Mucosa of stomach (tissue), 1 donor: ENCODE measurements at regions not wholly inside any gene's neighbourhood (a gene's known extent, or its start where the extent isn't known, plus 50 kb on each side); places are given as distances from the start of the nearest gene placed in this dataset.
"Not testable (repeated sequence)": the region's sequence is repeated elsewhere in the genome, so short reads cannot be mapped to it uniquely, and the experiment has no call there.

Source experiments
- H3K27me3 ChIP-seq: one replicate; pipeline ENCODE4 v1.7.0; 2013; ENCODE audit warnings: mild to moderate bottlenecking, low read length; ENCODE audit not compliant: control insufficient read depth, insufficient read depth
- H3K36me3 ChIP-seq: one replicate; pipeline ENCODE4 v1.7.0; 2013; ENCODE audit warnings: low read length; ENCODE audit not compliant: control insufficient read depth, insufficient read depth
- H3K4me1 ChIP-seq: one replicate; pipeline ENCODE4 v1.7.0; 2013; ENCODE audit warnings: mild to moderate bottlenecking, low read length; ENCODE audit not compliant: control insufficient read depth, insufficient read depth
- H3K4me3 ChIP-seq: one replicate; pipeline ENCODE4 v1.7.0; 2013; ENCODE audit warnings: low read length
- H3K9ac ChIP-seq: one replicate; pipeline ENCODE4 v1.7.0; 2013; ENCODE audit warnings: mild to moderate bottlenecking, low read length, moderate library complexity
- H3K9me3 ChIP-seq: one replicate; pipeline ENCODE4 v1.7.0; 2013; ENCODE audit warnings: mild to moderate bottlenecking, low read length, moderate library complexity; ENCODE audit not compliant: control insufficient read depth
- donor health status: Pancreatic carcinoma.

- H3K36me3 ChIP-seq, H3K9me3 ChIP-seq, H3K27me3 ChIP-seq, H3K4me1 ChIP-seq, H3K9ac ChIP-seq, H3K4me3 ChIP-seq: not testable (repeated sequence)
Measured at GRCh38 chr4:15337168-15337657, 90.6 kb upstream of the C1QTNF7 start.

- no peaks in the 10 kb centered on the region for H3K4me1 ChIP-seq
- no peak overlapping the region for H3K4me3 ChIP-seq
- no peaks in the 10 kb centered on the region for H3K9me3 ChIP-seq
- H3K27me3 ChIP-seq, result no peaks in the 10 kb centered on the region
- H3K9ac ChIP-seq, result no peak overlapping the region
- no peaks in the 10 kb centered on the region for H3K36me3 ChIP-seq
Measured at GRCh38 chr4:15339737-15340136, 88.1 kb upstream of the C1QTNF7 start.

- no peaks in the 10 kb centered on the region for H3K4me1 ChIP-seq
- no peak overlapping the region for H3K9ac ChIP-seq
- no peaks in the 10 kb centered on the region for H3K36me3 ChIP-seq
- no peaks in the 10 kb centered on the region for H3K27me3 ChIP-seq
- no peak overlapping the region for H3K4me3 ChIP-seq
- no peaks in the 10 kb centered on the region for H3K9me3 ChIP-seq
Measured at GRCh38 chr4:15340332-15340731, 87.5 kb upstream of the C1QTNF7 start.

- Histone ChIP-seq H3K4me3 (no peak overlapping the region), H3K4me1 (no peaks in the 10 kb centered on the region), H3K9me3 (no peaks in the 10 kb centered on the region), H3K36me3 (no peaks in the 10 kb centered on the region), H3K9ac (no peak overlapping the region), H3K27me3 (no peaks in the 10 kb centered on the region)
Measured at GRCh38 chr4:15340902-15341732, 86.7 kb upstream of the C1QTNF7 start.

DNA sequence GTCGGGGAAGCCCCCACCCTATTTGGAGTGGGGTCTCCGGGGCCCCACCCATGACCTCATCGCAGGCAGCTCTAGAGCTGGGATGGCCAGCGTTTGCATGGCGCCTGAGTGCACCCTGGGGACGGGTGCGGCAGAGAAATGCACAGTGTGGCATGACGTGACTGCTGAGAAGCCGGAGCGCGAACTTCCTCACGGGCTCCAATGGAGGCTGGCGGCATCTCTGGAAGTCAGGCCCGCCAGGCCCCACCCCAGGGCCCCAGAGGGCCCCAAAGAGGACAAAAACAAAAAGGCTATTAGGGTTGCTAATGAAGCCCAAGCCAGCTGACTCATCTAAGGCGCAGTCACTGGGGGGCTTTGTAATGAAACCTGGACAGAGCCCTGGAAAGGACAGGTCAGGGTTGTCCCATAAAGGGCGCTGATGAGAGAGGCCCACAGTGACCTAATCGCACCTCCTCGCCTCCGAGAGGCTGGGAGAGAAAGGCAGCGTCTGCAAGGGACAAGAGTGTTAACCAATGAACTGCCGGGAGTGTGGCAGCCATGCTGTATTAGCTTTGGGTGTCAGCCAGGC is 86.0 kb upstream of the C1QTNF7 start:
- Histone ChIP-seq H3K36me3 (no peaks in the 10 kb centered on the region), H3K27me3 (no peaks in the 10 kb centered on the region), H3K9me3 (no peaks in the 10 kb centered on the region), H3K4me1 (no peaks in the 10 kb centered on the region), H3K9ac (no peak overlapping the region), H3K4me3 (no peak overlapping the region)

- H3K4me3 ChIP-seq, result no peak overlapping the region
- H3K4me1 ChIP-seq, result no peaks in the 10 kb centered on the region
- no peaks in the 10 kb centered on the region for H3K27me3 ChIP-seq
- H3K9me3 ChIP-seq, result no peaks in the 10 kb centered on the region
- no peaks in the 10 kb centered on the region for H3K36me3 ChIP-seq
- H3K9ac ChIP-seq, result no peak overlapping the region
Measured at GRCh38 chr4:15343000-15343399, 84.8 kb upstream of the C1QTNF7 start.

DNA sequence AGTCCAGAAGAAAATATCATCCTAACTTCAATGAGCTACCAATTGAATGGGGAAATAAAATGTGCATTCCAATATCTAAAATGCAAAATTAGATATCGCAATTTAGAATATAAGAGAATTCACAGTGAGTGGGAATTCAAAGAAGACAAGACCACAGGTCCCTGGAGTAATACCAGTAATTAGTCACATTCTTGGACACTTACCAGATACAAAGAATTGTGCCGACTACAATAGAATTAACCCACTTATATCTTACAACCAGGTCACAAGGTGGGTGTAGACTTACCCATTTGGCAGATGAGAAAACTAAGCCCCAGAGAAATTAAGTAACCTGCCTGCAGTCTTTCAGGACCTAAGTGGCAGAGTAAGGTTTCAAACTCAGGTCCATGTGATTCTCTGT is 84.3 kb upstream of the C1QTNF7 start:
- Histone ChIP-seq H3K4me1 (no peaks in the 10 kb centered on the region), H3K9ac (no peak overlapping the region), H3K9me3 (no peaks in the 10 kb centered on the region), H3K4me3 (no peak overlapping the region), H3K36me3 (no peaks in the 10 kb centered on the region), H3K27me3 (no peaks in the 10 kb centered on the region)

- no peaks in the 10 kb centered on the region for H3K36me3 ChIP-seq
- no peaks in the 10 kb centered on the region for H3K4me1 ChIP-seq
- H3K4me3 ChIP-seq, result no peak overlapping the region
- H3K27me3 ChIP-seq, result no peaks in the 10 kb centered on the region
- no peaks in the 10 kb centered on the region for H3K9me3 ChIP-seq
- H3K9ac ChIP-seq, result no peak overlapping the region
Measured at GRCh38 chr4:15344041-15344440, 83.8 kb upstream of the C1QTNF7 start.

- H3K4me1 ChIP-seq, result no peaks in the 10 kb centered on the region
- no peaks in the 10 kb centered on the region for H3K9me3 ChIP-seq
- no peaks in the 10 kb centered on the region for H3K27me3 ChIP-seq
- no peaks in the 10 kb centered on the region for H3K36me3 ChIP-seq
- no peak overlapping the region for H3K9ac ChIP-seq
- H3K4me3 ChIP-seq, result no peak overlapping the region
Measured at GRCh38 chr4:15345134-15345533, 82.7 kb upstream of the C1QTNF7 start.

DNA sequence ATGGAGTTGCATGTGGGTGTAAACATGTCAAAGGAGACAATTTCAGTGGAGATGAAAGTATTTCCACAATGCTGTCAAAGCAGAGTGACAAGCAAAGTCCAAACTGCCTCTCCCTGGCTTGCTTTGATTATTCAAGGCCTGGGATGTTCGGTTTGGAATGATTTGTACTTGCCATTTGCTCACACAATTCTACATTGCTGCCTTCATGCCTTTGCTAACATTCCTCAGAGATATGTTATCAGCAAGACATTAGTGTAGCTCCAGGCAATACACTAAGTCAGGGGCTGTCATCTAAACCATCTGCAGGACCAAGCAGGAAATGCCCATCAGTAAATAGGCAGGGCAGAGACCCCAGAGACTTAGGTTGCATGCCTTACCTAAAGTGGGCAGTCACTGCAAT is 79.6 kb upstream of the C1QTNF7 start:
- no peaks in the 10 kb centered on the region for H3K4me1 ChIP-seq

DNA sequence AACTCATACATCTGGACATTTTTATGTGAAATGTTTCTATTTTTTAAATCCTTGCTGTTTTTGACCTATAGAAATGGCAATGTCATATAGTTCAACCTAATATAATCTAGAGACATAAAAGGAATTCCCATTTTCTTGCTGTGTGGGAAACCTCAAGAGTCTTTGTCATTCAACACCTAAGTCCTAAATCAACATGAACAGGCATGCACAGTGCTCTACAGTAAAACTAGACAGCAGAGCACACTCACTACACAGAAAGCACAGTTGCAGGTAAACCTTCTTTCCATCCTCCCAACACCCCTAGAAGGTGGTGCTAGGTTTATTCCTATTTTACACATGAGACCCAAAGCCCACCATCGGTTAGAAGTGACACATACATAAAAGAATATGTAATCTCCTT is 79.1 kb upstream of the C1QTNF7 start:
- H3K27me3 ChIP-seq, result no peaks in the 10 kb centered on the region
- H3K4me1 ChIP-seq, result no peaks in the 10 kb centered on the region
- no peaks in the 10 kb centered on the region for H3K36me3 ChIP-seq
- no peak overlapping the region for H3K9ac ChIP-seq
- no peaks in the 10 kb centered on the region for H3K9me3 ChIP-seq
- no peak overlapping the region for H3K4me3 ChIP-seq

More for the DNA sequence above, 79.6 kb upstream of the C1QTNF7 start:
- Histone ChIP-seq H3K9ac (no peak overlapping the region), H3K36me3 (no peaks in the 10 kb centered on the region), H3K27me3 (no peaks in the 10 kb centered on the region), H3K9me3 (no peaks in the 10 kb centered on the region), H3K4me3 (no peak overlapping the region)

- Histone ChIP-seq H3K4me3 (no peak overlapping the region), H3K9ac (no peak overlapping the region), H3K4me1 (no peaks in the 10 kb centered on the region), H3K9me3 (no peaks in the 10 kb centered on the region), H3K27me3 (no peaks in the 10 kb centered on the region), H3K36me3 (no peaks in the 10 kb centered on the region)
Measured at GRCh38 chr4:15349531-15349935, 78.3 kb upstream of the C1QTNF7 start.
